ENCODE measurements at regions not wholly inside any gene's neighbourhood (a gene's known extent, or its start where the extent isn't known, plus 50 kb on each side); places are given as distances from the start of the nearest gene placed in this dataset.
"Not testable (repeated sequence)": the region's sequence is repeated elsewhere in the genome, so short reads cannot be mapped to it uniquely, and the experiment has no call there.

- no peak overlapping the region for H3K27ac ChIP-seq (ENCODE audit: low read length)
- H3K4me3 ChIP-seq (ENCODE audit: low read depth in 1 of 2, low read length in 2 of 2) = no peak overlapping the region
- H3K4me1 ChIP-seq (ENCODE audit: control insufficient read depth in 1 of 2, insufficient read depth in 2 of 2, low read length in 2 of 2) = no peaks in the 10 kb centered on the region
- no peaks in the 10 kb centered on the region for H3K27me3 ChIP-seq (ENCODE audit: low read depth, low read length)
- no peaks in the 10 kb centered on the region for H3K9me3 ChIP-seq (ENCODE audit: control insufficient read depth in 1 of 2, low read length in 2 of 2)
- no peaks in the 10 kb centered on the region for H3K36me3 ChIP-seq (ENCODE audit: control insufficient read depth in 1 of 2, insufficient read depth in 2 of 2, low read length in 2 of 2)
Observed at GRCh38 chr7:137110091-137110509, 233.4 kb downstream of the PTN start.

DNA sequence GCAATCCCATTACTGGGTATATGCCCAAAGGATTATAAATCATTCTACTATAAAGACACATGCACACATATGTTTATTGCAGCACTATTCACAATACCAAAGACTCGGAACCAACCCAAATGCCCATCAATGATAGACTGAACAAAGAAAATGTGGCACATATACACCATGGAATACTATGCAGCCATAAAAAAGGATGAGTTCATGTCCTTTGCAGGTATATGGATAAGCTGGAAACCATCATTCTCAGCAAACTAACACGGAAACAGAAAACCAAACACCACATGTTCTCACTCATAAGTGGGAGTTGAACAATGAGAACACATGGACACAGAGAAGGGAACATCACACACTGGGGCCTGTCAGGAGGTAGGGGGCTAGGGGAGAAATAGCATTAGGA is 235.7 kb downstream of the PTN start:
- not testable (repeated sequence) for H3K36me3 ChIP-seq (ENCODE audit: control insufficient read depth in 1 of 2, insufficient read depth in 2 of 2, low read length in 2 of 2); H3K9me3 ChIP-seq (ENCODE audit: control insufficient read depth in 1 of 2, low read length in 2 of 2); H3K4me1 ChIP-seq (ENCODE audit: control insufficient read depth in 1 of 2, insufficient read depth in 2 of 2, low read length in 2 of 2); H3K4me3 ChIP-seq (ENCODE audit: low read depth in 1 of 2, low read length in 2 of 2); H3K27me3 ChIP-seq (ENCODE audit: low read depth, low read length); H3K27ac ChIP-seq (ENCODE audit: low read length)

- not testable (repeated sequence) for H3K4me1 ChIP-seq (ENCODE audit: control insufficient read depth in 1 of 2, insufficient read depth in 2 of 2, low read length in 2 of 2); H3K4me3 ChIP-seq (ENCODE audit: low read depth in 1 of 2, low read length in 2 of 2); H3K36me3 ChIP-seq (ENCODE audit: control insufficient read depth in 1 of 2, insufficient read depth in 2 of 2, low read length in 2 of 2); H3K27me3 ChIP-seq (ENCODE audit: low read depth, low read length); H3K27ac ChIP-seq (ENCODE audit: low read length); H3K9me3 ChIP-seq (ENCODE audit: control insufficient read depth in 1 of 2, low read length in 2 of 2)
Observed at GRCh38 chr7:137103526-137103925, 235.1 kb downstream of the CHRM2 start.

- no peaks in the 10 kb centered on the region for H3K36me3 ChIP-seq (ENCODE audit: control insufficient read depth in 1 of 2, insufficient read depth in 2 of 2, low read length in 2 of 2)
- H3K4me1 ChIP-seq (ENCODE audit: control insufficient read depth in 1 of 2, insufficient read depth in 2 of 2, low read length in 2 of 2) = no peaks in the 10 kb centered on the region
- H3K27me3 ChIP-seq (ENCODE audit: low read depth, low read length) = no peaks in the 10 kb centered on the region
- no peaks in the 10 kb centered on the region for H3K9me3 ChIP-seq (ENCODE audit: control insufficient read depth in 1 of 2, low read length in 2 of 2)
- no peak overlapping the region for H3K4me3 ChIP-seq (ENCODE audit: low read depth in 1 of 2, low read length in 2 of 2)
- H3K27ac ChIP-seq (ENCODE audit: low read length) = no peak overlapping the region
Observed at GRCh38 chr7:137097111-137097510, 228.7 kb downstream of the CHRM2 start.

- Histone ChIP-seq H3K36me3 (ENCODE audit: control insufficient read depth in 1 of 2, insufficient read depth in 2 of 2, low read length in 2 of 2) (no peaks in the 10 kb centered on the region), H3K27ac (ENCODE audit: low read length) (no peak overlapping the region), H3K4me3 (ENCODE audit: low read depth in 1 of 2, low read length in 2 of 2) (no peak overlapping the region), H3K4me1 (ENCODE audit: control insufficient read depth in 1 of 2, insufficient read depth in 2 of 2, low read length in 2 of 2) (no peaks in the 10 kb centered on the region), H3K27me3 (ENCODE audit: low read depth, low read length) (no peaks in the 10 kb centered on the region), H3K9me3 (ENCODE audit: control insufficient read depth in 1 of 2, low read length in 2 of 2) (no peaks in the 10 kb centered on the region)
Observed at GRCh38 chr7:137096607-137097006, 228.2 kb downstream of the CHRM2 start.

DNA sequence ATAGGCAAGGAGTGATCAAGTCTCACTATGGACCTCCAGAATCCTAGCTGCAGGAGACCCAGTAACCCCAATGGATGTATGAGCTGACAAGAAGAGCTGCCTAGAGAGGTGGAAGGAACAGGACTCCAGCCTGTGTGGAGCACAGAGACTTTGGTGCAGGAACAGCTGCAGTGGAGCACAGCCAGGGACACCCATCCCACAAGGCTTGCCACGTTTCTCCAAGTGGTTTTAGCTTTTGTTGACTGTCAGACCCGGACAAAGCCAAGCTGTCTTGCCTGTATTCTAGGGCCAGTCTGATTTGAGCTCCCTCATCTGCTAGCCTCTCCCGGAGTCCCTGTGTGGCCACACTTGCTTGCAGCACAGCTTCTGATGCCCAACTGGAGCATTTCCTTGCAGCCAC is 224.7 kb downstream of the CHRM2 start:
- Histone ChIP-seq H3K4me3 (ENCODE audit: low read depth in 1 of 2, low read length in 2 of 2) (no peak overlapping the region), H3K27ac (ENCODE audit: low read length) (no peak overlapping the region), H3K36me3 (ENCODE audit: control insufficient read depth in 1 of 2, insufficient read depth in 2 of 2, low read length in 2 of 2) (no peaks in the 10 kb centered on the region), H3K9me3 (ENCODE audit: control insufficient read depth in 1 of 2, low read length in 2 of 2) (no peaks in the 10 kb centered on the region), H3K4me1 (ENCODE audit: control insufficient read depth in 1 of 2, insufficient read depth in 2 of 2, low read length in 2 of 2) (no peaks in the 10 kb centered on the region), H3K27me3 (ENCODE audit: low read depth, low read length) (no peaks in the 10 kb centered on the region)

DNA sequence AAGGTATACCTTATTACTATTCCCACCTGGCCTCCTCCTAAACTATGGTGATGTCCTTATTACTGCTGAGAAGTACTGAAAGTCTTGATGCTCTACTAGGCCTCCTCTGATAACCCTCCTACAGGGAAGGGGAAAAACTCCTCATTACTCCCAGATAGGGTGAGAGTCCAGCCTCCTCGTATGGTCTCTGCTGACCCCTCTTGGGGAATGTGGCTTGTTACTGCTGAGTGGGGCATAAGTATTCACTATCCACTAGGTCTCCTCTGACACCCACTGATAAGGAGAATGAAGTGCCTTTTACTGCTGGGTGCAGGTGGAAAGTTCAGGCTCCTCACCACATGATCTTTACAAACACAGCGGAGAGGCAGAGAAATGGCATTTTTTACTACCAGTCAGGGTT is 222.9 kb downstream of the CHRM2 start:
- H3K4me3 ChIP-seq (ENCODE audit: low read depth in 1 of 2, low read length in 2 of 2) = no peak overlapping the region

DNA sequence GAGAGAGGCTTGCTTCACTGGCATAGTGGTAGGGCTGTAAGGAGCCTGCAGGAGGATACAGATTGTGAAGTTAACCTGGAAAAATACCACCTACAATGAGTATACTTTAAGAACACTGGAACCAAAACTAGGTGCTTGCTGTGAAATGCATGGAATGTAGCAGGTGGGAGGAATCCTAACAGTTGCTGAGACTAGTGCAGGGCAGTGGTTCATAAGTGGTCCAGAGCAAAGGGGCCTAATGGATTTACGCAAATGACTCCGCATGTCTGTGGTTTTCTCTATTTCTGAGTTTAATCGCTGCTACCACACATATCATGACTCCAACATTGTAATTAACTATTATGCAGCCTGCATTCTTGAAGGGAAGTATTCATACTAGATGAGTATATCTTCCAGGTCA is 218.4 kb downstream of the CHRM2 start:
- Histone ChIP-seq H3K27me3 (ENCODE audit: low read depth, low read length) (no peaks in the 10 kb centered on the region), H3K27ac (ENCODE audit: low read length) (no peak overlapping the region), H3K4me1 (ENCODE audit: control insufficient read depth in 1 of 2, insufficient read depth in 2 of 2, low read length in 2 of 2) (peaks cover 0 to 20% of the 10 kb centered on the region in 2 donors), H3K9me3 (ENCODE audit: control insufficient read depth in 1 of 2, low read length in 2 of 2) (no peaks in the 10 kb centered on the region), H3K4me3 (ENCODE audit: low read depth in 1 of 2, low read length in 2 of 2) (no peak overlapping the region), H3K36me3 (ENCODE audit: control insufficient read depth in 1 of 2, insufficient read depth in 2 of 2, low read length in 2 of 2) (no peaks in the 10 kb centered on the region)

More for the DNA sequence above, 222.9 kb downstream of the CHRM2 start:
- Histone ChIP-seq H3K4me1 (ENCODE audit: control insufficient read depth in 1 of 2, insufficient read depth in 2 of 2, low read length in 2 of 2) (no peaks in the 10 kb centered on the region), H3K36me3 (ENCODE audit: control insufficient read depth in 1 of 2, insufficient read depth in 2 of 2, low read length in 2 of 2) (no peaks in the 10 kb centered on the region), H3K27ac (ENCODE audit: low read length) (no peak overlapping the region), H3K27me3 (ENCODE audit: low read depth, low read length) (no peaks in the 10 kb centered on the region), H3K9me3 (ENCODE audit: control insufficient read depth in 1 of 2, low read length in 2 of 2) (no peaks in the 10 kb centered on the region)

DNA sequence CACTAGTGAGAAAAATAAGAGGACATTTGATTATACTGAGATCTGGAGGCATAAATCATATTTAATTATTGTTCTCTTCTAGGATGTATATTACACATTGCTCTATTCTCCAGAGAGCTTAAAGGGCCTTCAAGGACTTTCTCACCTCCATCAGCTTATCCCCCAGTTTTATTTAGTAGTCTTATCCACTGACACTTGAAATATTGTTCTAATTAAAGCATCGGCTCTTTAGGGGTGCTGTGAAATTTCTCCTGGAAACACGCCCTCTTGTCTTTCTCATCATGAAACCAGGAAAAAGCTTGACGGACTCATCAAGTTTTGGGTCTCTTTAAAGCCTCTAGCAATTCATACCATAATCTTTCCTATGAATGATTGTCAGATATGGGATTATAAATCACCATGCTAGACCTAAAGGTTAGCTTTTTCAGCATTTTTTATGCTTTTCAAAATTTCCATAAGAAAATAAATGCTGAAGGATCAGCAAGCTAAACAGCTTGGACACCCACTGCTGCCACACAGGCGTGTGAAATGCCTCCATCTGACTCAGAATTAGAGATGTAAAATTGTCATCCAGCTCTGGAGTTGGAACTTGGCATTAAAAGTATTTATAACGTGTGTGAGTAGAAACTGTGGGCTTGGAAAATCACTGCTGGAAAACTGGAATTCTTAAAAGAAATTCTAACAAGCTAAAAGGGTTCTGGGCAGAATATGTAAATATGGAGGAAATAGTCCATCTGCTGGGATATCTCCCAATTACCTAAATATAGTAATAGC is 216.3 kb downstream of the CHRM2 start:
- H3K4me3 ChIP-seq (ENCODE audit: low read depth in 1 of 2, low read length in 2 of 2) = no peak overlapping the region
- no peak overlapping the region for H3K27ac ChIP-seq (ENCODE audit: low read length)
- H3K27me3 ChIP-seq (ENCODE audit: low read depth, low read length) = no peaks in the 10 kb centered on the region
- H3K36me3 ChIP-seq (ENCODE audit: control insufficient read depth in 1 of 2, insufficient read depth in 2 of 2, low read length in 2 of 2) = no peaks in the 10 kb centered on the region
- H3K9me3 ChIP-seq (ENCODE audit: control insufficient read depth in 1 of 2, low read length in 2 of 2) = no peaks in the 10 kb centered on the region
- H3K4me1 ChIP-seq (ENCODE audit: control insufficient read depth in 1 of 2, insufficient read depth in 2 of 2, low read length in 2 of 2) = peaks cover 0 to 32% of the 10 kb centered on the region in 2 donors

GRCh38 chr7:137082391-137082790 is 213.9 kb downstream of the CHRM2 start:
- Histone ChIP-seq H3K9me3 (ENCODE audit: control insufficient read depth in 1 of 2, low read length in 2 of 2) (no peaks in the 10 kb centered on the region), H3K4me1 (ENCODE audit: control insufficient read depth in 1 of 2, insufficient read depth in 2 of 2, low read length in 2 of 2) (peaks cover 0 to 32% of the 10 kb centered on the region in 2 donors), H3K36me3 (ENCODE audit: control insufficient read depth in 1 of 2, insufficient read depth in 2 of 2, low read length in 2 of 2) (no peaks in the 10 kb centered on the region), H3K27ac (ENCODE audit: low read length) (no peak overlapping the region), H3K27me3 (ENCODE audit: low read depth, low read length) (no peaks in the 10 kb centered on the region), H3K4me3 (ENCODE audit: low read depth in 1 of 2, low read length in 2 of 2) (no peak overlapping the region)

GRCh38 chr7:137081321-137082093 is 213.1 kb downstream of the CHRM2 start:
- H3K36me3 ChIP-seq (ENCODE audit: control insufficient read depth in 1 of 2, insufficient read depth in 2 of 2, low read length in 2 of 2) = no peaks in the 10 kb centered on the region
- H3K4me3 ChIP-seq (ENCODE audit: low read depth in 1 of 2, low read length in 2 of 2) = no peak overlapping the region

More at GRCh38 chr7:137081321-137082093, 213.1 kb downstream of the CHRM2 start:
- Histone ChIP-seq H3K27me3 (ENCODE audit: low read depth, low read length) (no peaks in the 10 kb centered on the region), H3K4me1 (ENCODE audit: control insufficient read depth in 1 of 2, insufficient read depth in 2 of 2, low read length in 2 of 2) (peaks cover 0 to 32% of the 10 kb centered on the region in 2 donors), H3K27ac (ENCODE audit: low read length) (no peak overlapping the region), H3K9me3 (ENCODE audit: control insufficient read depth in 1 of 2, low read length in 2 of 2) (no peaks in the 10 kb centered on the region)

All from muscle layer of duodenum (tissue), 2 donors.